Endothelial cell of umbilical vein (primary cell): ENCODE measurements at regions not wholly inside any gene's neighbourhood (a gene's known extent, or its start where the extent isn't known, plus 50 kb on each side); places are given as distances from the start of the nearest gene placed in this dataset.

Experiments used
- BruUV-seq: library from RNA; stranded (reverse); fragments of 400-500 nt; replicated peaks from 2 replicates; lab custom pipeline; 2021; lab: Mats Ljungman, UMichigan
- CTCF ChIA-PET: fragments of 300-600, 350-600 bp; sonication (Branson Sonifier 250); formaldehyde crosslinking; loops from one replicate; lab custom pipeline; 2021; ENCODE audit warnings: antibody characterized with exemption, inconsistent platforms; lab: Charles Lee
- POLR2A ChIA-PET: fragments of 300-600, 350-600 bp; sonication (Branson Sonifier 250); formaldehyde crosslinking; loops from one replicate; lab custom pipeline; 2021; ENCODE audit warnings: antibody characterized with exemption, inconsistent platforms; lab: Charles Lee
- DNase-seq: peaks from one replicate; pipeline ENCODE4 v3.0.0-alpha.2; 2011; ENCODE audit warnings: low read depth, low spot score
- FAIRE-seq: peaks from 2 replicates; lab custom pipeline; 2011; peaks lifted over from hg19 to GRCh38; lab: Jason Lieb, UNC
- H2AFZ ChIP-seq: 2 replicates; pipeline ENCODE4 v1.6.0; 2012; ENCODE audit warnings: low read depth, low read length, control low read depth, inconsistent platforms
- H3K27ac ChIP-seq: 2 replicates; pipeline ENCODE4 v1.5.1; 2011; ENCODE audit warnings: low read depth, mild to moderate bottlenecking, control low read depth, low read length, moderate library complexity; ENCODE audit not compliant: insufficient read depth
- H3K27me3 ChIP-seq, 2 experiments: 2 replicates each; pipeline versions ENCODE4 v1.6.0 to v1.6.1; 2011; ENCODE audit warnings: low read length in 2 of 2, mixed read lengths in 1 of 2; ENCODE audit not compliant: control insufficient read depth in 2 of 2, insufficient read depth in 2 of 2
- H3K36me3 ChIP-seq, 2 experiments: 2 replicates in 1 of 2; 3 replicates in 1 of 2; pipeline ENCODE4 v1.5.1; 2011; ENCODE audit warnings: low read length in 2 of 2, mild to moderate bottlenecking in 1 of 2, moderate library complexity in 1 of 2; ENCODE audit not compliant: control insufficient read depth in 2 of 2, insufficient read depth in 2 of 2; ENCODE audit errors: extremely low read depth in 1 of 2
- H3K4me1 ChIP-seq: 3 replicates; pipeline ENCODE4 v1.5.1; 2011; ENCODE audit warnings: mild to moderate bottlenecking, low read length; ENCODE audit not compliant: control insufficient read depth, insufficient read depth; ENCODE audit errors: extremely low read depth
- H3K4me2 ChIP-seq: 2 replicates; pipeline ENCODE4 v1.6.1; 2011; ENCODE audit warnings: low read length, control low read depth, mixed read lengths; ENCODE audit not compliant: insufficient read depth
- H3K4me3 ChIP-seq, 3 experiments: fragments of 200-600 bp in 1 of 3; sonication (generic), shearing (Covaris generic) in 1 of 3; replicated peaks in 1 of 3; 2 replicates each; pipeline ENCODE4 v1.5.1; 2011 to 2016; ENCODE audit warnings: control low read depth in 3 of 3, low read length in 3 of 3, mild to moderate bottlenecking in 2 of 3, inconsistent platforms in 1 of 3, low read depth in 1 of 3, moderate library complexity in 1 of 3; ENCODE audit not compliant: insufficient read depth in 1 of 3
- H3K79me2 ChIP-seq: 2 replicates; pipeline ENCODE4 v1.6.0; 2012; ENCODE audit warnings: low read length, inconsistent platforms; ENCODE audit not compliant: control insufficient read depth, insufficient read depth
- H3K9ac ChIP-seq: replicated peaks from 2 replicates; pipeline ENCODE3; 2011; ENCODE audit warnings: low read length, control low read depth; ENCODE audit not compliant: insufficient read depth; ENCODE audit errors: extremely low read depth
- H3K9me1 ChIP-seq: replicated peaks from 3 replicates; pipeline ENCODE4 v1.6.0; 2011; ENCODE audit warnings: mild to moderate bottlenecking, low read length; ENCODE audit not compliant: control insufficient read depth, insufficient read depth; ENCODE audit errors: extremely low read depth
- H3K9me3 ChIP-seq: replicated peaks from 2 replicates; pipeline ENCODE4 v1.5.1; 2012; ENCODE audit warnings: low read length, inconsistent platforms; ENCODE audit not compliant: control insufficient read depth, insufficient read depth
- H4K20me1 ChIP-seq: replicated peaks from 2 replicates; pipeline ENCODE3; 2011; ENCODE audit warnings: mild to moderate bottlenecking, low read length; ENCODE audit not compliant: control insufficient read depth, insufficient read depth; ENCODE audit errors: extremely low read depth
- FOS ChIP-seq: IDR thresholded peaks from 2 replicates; pipeline ENCODE4 v1.6.1; 2011; ENCODE audit warnings: mild to moderate bottlenecking, low read length, moderate library complexity, borderline replicate concordance; ENCODE audit not compliant: insufficient read depth
- GATA2 ChIP-seq: IDR thresholded peaks from 2 replicates; pipeline ENCODE4 v1.7.0; 2011; ENCODE audit warnings: low read depth, mild to moderate bottlenecking, moderate library complexity, mixed read lengths, low read length; ENCODE audit not compliant: insufficient read length, insufficient read depth
- JUN ChIP-seq: IDR thresholded peaks from 2 replicates; pipeline ENCODE4 v1.6.1; 2011; ENCODE audit warnings: borderline replicate concordance, low read depth; ENCODE audit not compliant: insufficient read length, insufficient read depth
- MYC ChIP-seq: IDR thresholded peaks from one replicate; pipeline ENCODE4 v1.6.1; 2011; ENCODE audit warnings: mild to moderate bottlenecking, low read depth, low read length
- POLR2A ChIP-seq: IDR thresholded peaks from 2 replicates; pipeline ENCODE4 v1.6.1; 2012; ENCODE audit warnings: low read depth, mild to moderate bottlenecking, control low read depth, low read length
- POLR2AphosphoS5 ChIP-seq: IDR thresholded peaks from 2 replicates; pipeline ENCODE4 v1.6.1; 2012; ENCODE audit warnings: low read depth, mild to moderate bottlenecking, control low read depth, low read length, moderate library complexity; ENCODE audit not compliant: insufficient read depth
- dilution Hi-C: fragments of 300-500 bp; cut with MboI; formaldehyde crosslinking; loops from one replicate; pipeline ENCODE4 v1.15.0; 2019; ENCODE audit warnings: low sequenced_read_pairs; ENCODE audit not compliant: extremely low pct_ligation_motif_present
- intact Hi-C: fragments of 100-400 bp; cut with micrococcal nuclease; formaldehyde crosslinking; loops from one replicate; pipeline ENCODE4 v1.10.0; 2022
- TF ChIP-seq, protein P1 (sequence below), 2 donors: IDR thresholded peaks; 1 replicate in 1 of 2; 2 replicates in 1 of 2; pipeline ENCODE4 v1.5.1; 2011; ENCODE audit warnings: low read length in 2 of 2, mild to moderate bottlenecking in 2 of 2, moderate library complexity in 2 of 2, control low read depth in 1 of 2, inconsistent platforms in 1 of 2, low read depth in 1 of 2; ENCODE audit not compliant: insufficient read depth in 1 of 2; ENCODE audit errors: extremely low read depth in 1 of 2
- TF ChIP-seq, protein P2 (sequence below): IDR thresholded peaks from 2 replicates; pipeline ENCODE4 v1.6.1; 2011; ENCODE audit not compliant: insufficient read depth, insufficient read length

DNA sequence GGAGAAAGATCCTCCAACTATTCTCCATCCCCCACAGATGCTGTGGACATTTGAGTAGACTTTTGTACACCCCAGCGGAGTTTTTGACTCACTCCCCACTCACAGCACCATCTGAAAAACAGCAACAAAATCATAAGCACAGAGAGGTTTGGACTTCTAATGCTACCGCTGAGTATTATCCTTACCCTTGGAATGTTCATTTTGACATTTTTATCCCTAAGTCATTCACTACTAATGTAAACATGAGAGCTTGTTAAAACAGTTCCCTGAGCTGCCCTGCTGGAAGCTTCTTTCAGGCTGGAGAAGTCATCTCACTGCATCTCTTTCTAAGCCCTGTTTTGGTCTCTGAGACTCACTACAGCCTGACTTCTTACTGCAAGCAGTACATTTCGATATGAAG is 1045.9 kb downstream of the MCTP2 start:
- Histone ChIP-seq H3K4me3 (no peak overlapping the region), H3K36me3 (no peaks in the 10 kb centered on the region), H3K9ac (no peak overlapping the region), H4K20me1 (no peaks in the 10 kb centered on the region), H3K79me2 (no peaks in the 10 kb centered on the region), H3K4me1 (peaks cover 8% of the 10 kb centered on the region), H3K9me3 (no peaks in the 10 kb centered on the region), H3K9me1 (no peaks in the 10 kb centered on the region), H3K4me2 (no peak overlapping the region), H2AFZ (no peak overlapping the region), H3K27me3 (no peaks in the 10 kb centered on the region), H3K27ac (no peak overlapping the region)
- dilution Hi-C loops = no loop called here
- intact Hi-C loops = no loop called here
- DNase-seq (no peak), FAIRE-seq (no peak)
- no peak for TF ChIP-seq POLR2A
- no peak for TF ChIP-seq FOS
- TF ChIP-seq, protein P1, sequence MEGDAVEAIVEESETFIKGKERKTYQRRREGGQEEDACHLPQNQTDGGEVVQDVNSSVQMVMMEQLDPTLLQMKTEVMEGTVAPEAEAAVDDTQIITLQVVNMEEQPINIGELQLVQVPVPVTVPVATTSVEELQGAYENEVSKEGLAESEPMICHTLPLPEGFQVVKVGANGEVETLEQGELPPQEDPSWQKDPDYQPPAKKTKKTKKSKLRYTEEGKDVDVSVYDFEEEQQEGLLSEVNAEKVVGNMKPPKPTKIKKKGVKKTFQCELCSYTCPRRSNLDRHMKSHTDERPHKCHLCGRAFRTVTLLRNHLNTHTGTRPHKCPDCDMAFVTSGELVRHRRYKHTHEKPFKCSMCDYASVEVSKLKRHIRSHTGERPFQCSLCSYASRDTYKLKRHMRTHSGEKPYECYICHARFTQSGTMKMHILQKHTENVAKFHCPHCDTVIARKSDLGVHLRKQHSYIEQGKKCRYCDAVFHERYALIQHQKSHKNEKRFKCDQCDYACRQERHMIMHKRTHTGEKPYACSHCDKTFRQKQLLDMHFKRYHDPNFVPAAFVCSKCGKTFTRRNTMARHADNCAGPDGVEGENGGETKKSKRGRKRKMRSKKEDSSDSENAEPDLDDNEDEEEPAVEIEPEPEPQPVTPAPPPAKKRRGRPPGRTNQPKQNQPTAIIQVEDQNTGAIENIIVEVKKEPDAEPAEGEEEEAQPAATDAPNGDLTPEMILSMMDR (IDR thresholded peaks at IDR 0.05; ENCODE audit: extremely low read depth in 1 of 2, insufficient read depth in 1 of 2, low read depth in 1 of 2, low read length in 2 of 2) = no peak
- TF ChIP-seq MYC = no peak
- no peak for TF ChIP-seq GATA2
- TF ChIP-seq JUN = no peak
- no peak for TF ChIP-seq POLR2AphosphoS5
- TF ChIP-seq, protein P2, sequence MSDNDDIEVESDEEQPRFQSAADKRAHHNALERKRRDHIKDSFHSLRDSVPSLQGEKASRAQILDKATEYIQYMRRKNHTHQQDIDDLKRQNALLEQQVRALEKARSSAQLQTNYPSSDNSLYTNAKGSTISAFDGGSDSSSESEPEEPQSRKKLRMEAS = no peak
- ChIA-PET CTCF (interaction anchor here (2.4 kb wide), 1 partner anchor 11 kb away, joined by 10 read pairs; no protein-coding TSS in a partner anchor), POLR2A (no interaction called here)
- no TSS peak for BruUV-seq
